IMR-90 (cell line): ENCODE measurements at regions not wholly inside any gene's neighbourhood (a gene's known extent, or its start where the extent isn't known, plus 50 kb on each side); places are given as distances from the start of the nearest gene placed in this dataset.

Experiments
- MAZ ChIP-seq: IDR thresholded peaks from 2 replicates; pipeline ENCODE4 v1.6.1; 2012; ENCODE audit warnings: low read depth, mild to moderate bottlenecking, low read length, improper control_type of control experiment, moderate library complexity, borderline replicate concordance
- MXI1 ChIP-seq: IDR thresholded peaks from 2 replicates; pipeline ENCODE4 v1.6.1; 2012; ENCODE audit warnings: low read depth, mild to moderate bottlenecking, low read length, moderate library complexity, borderline replicate concordance
- NFE2L2 ChIP-seq: fragments of 150-350 bp; IDR thresholded peaks from 2 replicates; pipeline ENCODE4 v1.6.1; 2016; ENCODE audit warnings: low read depth, mild to moderate bottlenecking, low read length
- POLR2A ChIP-seq: IDR thresholded peaks from 2 replicates; pipeline ENCODE4 v1.6.1; 2012; ENCODE audit warnings: mild to moderate bottlenecking, low read depth, low read length
- RCOR1 ChIP-seq: IDR thresholded peaks from 2 replicates; pipeline ENCODE4 v1.6.1; 2012; ENCODE audit warnings: mild to moderate bottlenecking, low read length, improper control_type of control experiment; ENCODE audit not compliant: insufficient replicate concordance
- RFX5 ChIP-seq: IDR thresholded peaks from 2 replicates; pipeline ENCODE4 v1.8.0; 2012; ENCODE audit warnings: low read depth, mild to moderate bottlenecking, low read length, moderate library complexity
- USF2 ChIP-seq: fragments of 150-350 bp; IDR thresholded peaks from 2 replicates; pipeline ENCODE4 v1.6.1; 2017; ENCODE audit warnings: mild to moderate bottlenecking, antibody characterized with exemption, low read length, low read depth
- TF ChIP-seq, protein P1 (sequence below): conservative IDR thresholded peaks from 2 replicates; pipeline ENCODE4 v1.5.1; 2012; ENCODE audit warnings: mild to moderate bottlenecking, low read depth, low read length, improper control_type of control experiment

DNA sequence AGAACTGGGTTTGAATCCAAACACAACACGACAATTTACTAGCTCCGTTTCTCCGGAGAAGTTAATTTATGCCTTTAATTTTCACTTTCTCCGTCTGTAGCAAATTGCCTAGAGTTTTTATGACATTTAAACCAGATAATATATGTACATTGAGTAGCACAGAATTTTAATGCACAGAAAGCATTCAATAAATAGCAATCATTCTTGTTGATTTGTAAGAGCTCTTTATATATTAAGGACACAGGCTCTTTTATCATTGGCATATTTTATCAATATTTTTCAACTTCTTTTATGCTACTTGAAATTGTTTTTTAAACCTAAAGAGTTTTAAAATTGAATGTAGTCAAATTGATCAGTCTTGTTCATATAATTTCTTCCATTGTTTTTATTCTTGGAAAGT, 99.6 kb upstream of the PPP2R3B start:
- TF ChIP-seq, protein P1, sequence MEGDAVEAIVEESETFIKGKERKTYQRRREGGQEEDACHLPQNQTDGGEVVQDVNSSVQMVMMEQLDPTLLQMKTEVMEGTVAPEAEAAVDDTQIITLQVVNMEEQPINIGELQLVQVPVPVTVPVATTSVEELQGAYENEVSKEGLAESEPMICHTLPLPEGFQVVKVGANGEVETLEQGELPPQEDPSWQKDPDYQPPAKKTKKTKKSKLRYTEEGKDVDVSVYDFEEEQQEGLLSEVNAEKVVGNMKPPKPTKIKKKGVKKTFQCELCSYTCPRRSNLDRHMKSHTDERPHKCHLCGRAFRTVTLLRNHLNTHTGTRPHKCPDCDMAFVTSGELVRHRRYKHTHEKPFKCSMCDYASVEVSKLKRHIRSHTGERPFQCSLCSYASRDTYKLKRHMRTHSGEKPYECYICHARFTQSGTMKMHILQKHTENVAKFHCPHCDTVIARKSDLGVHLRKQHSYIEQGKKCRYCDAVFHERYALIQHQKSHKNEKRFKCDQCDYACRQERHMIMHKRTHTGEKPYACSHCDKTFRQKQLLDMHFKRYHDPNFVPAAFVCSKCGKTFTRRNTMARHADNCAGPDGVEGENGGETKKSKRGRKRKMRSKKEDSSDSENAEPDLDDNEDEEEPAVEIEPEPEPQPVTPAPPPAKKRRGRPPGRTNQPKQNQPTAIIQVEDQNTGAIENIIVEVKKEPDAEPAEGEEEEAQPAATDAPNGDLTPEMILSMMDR: no peak
- no peak for TF ChIP-seq NFE2L2
- no peak for TF ChIP-seq POLR2A
- no peak for TF ChIP-seq RFX5
- no peak for TF ChIP-seq RCOR1
- no peak for TF ChIP-seq MXI1
- TF ChIP-seq MAZ: no peak
- no peak for TF ChIP-seq USF2
